NCI-H510A (cell line): ENCODE measurements at regions not wholly inside any gene's neighbourhood (a gene's known extent, or its start where the extent isn't known, plus 50 kb on each side); places are given as distances from the start of the nearest gene placed in this dataset.
"Not testable (repeated sequence)": the region's sequence is repeated elsewhere in the genome, so short reads cannot be mapped to it uniquely, and the experiment has no call there.

Experiments used
- DNase-seq: peaks from one replicate; lab custom pipeline; 2025; lab: John Stamatoyannopoulos, UW

DNA sequence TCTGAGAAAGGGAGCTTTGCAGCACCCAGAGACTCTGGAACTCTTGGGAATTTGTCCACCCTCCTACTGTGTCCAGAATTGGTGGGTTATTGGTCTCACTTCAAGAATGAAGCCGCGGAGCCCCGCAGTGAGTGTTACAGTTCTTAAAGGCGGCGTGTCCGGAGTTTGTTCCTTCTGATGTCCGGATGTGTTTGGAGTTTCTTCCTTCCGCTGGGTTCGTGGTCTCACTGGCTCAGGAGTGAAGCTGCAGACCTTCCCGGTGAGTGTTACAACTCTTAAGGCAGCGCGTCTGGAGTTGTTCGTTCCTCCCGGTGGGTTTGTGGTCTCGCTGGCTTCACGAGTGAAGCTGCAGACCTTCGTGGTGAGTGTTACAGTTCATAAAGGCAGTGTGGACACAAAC lies 824.7 kb downstream of the LRRTM4 start:
- not testable (repeated sequence) for DNase-seq

DNA sequence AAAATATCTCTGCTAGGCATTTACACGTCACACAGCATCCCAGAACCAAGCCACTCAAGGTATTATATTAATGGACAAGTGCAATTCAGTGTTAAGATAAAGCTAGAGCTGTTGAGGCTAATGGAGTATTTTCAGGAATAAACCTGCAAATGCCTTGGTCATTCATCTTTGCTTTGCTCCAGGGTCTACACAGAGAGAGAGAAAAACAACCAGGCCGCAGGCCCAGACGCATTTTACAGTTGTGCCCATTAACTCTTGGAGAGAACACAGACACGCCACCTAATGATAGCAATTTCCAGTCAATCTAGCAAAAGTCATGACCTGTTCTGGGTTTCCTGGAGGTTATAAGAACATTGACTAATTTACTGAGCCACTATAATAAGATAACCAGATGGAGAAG lies 829.3 kb downstream of the LRRTM4 start:
- no peak for DNase-seq

DNA sequence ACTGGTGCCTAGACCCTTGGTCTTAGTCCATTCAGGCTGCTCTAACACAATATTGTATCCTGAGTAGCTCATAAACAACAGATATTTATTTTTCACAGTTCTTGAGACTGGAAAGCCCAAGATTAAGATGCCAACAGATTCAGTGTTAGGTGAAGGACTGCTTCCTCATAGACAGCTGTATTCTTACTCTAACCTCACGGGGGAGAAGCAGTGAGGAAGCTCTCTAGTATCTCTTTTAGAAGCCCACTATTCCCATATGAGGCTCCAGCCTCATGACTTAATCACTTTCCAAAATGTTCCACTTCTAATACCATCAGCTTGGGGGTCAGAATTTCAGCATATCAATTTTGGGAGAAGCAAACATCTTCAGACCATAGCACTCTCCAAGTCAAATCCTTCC lies 833.4 kb downstream of the LRRTM4 start:
- DNase-seq = no peak

DNA sequence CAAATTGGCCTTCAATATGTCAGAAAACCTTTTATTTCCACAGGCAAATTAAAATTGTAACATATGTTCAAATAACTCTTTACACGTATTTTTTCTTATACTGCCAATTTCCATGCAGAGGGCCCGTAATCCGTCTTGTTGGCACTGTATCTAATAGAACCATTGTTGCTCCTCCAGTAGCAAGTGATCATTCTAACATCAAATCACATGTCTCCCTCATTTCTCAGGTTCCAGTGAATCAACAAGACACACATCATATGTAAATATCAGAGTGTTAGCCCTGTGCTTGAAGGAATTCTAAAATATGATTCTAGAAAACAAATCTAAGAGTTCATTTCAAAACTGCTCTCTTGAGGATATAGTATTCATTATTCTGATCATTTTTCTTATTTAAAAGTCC lies 834.3 kb downstream of the LRRTM4 start:
- no peak for DNase-seq

- DNase-seq = no peak
Measured at GRCh38 chr2:76684756-76685155, 837.4 kb downstream of the LRRTM4 start.

DNA sequence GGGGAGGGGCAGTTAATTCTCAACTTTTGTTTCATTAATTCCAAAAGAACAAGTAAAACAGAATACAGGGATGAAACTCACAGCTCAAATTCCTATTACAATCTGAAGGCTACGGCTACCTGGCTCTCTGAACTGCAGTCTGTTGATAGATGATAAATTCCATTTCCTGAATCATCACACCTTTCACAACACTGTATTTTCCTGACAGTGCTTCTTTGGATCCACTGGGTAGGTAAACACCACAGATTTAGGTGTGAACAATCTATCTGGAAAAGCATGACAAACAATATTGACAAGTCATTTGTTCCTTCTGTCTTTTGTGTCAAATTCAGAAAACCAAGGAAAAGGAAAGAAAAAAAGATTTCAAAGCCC lies 843.2 kb downstream of the LRRTM4 start:
- DNase-seq = no peak

DNA sequence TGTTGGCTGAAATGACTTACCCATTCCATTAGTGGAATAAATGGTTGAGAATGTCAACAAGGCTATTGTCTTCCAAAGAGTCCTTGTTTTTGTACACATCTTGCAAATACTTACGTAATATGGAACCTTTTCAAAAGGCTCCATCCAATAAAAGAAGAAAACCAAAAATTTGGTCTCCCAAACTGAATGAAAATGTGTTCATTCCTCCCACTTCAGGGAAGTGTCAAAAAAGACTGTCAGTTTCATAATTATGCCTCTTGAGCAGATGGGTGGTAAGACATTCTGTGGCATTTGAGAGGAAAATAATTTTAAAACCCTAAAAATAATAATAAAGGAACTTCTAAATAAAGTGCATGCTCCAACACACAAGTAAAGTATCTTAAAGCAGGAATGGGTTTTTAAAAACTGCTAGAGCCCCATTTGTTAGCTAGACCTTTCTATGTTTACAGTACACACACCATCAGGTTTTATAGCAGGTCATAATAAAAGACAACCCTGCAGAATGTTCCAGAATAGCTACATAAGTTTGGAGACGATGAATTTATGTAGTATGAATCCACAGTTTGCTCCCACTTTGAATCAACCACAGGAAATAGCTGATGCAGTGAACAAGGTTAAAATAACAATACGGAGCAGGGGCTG lies 843.7 kb downstream of the LRRTM4 start:
- DNase-seq = no peak

DNA sequence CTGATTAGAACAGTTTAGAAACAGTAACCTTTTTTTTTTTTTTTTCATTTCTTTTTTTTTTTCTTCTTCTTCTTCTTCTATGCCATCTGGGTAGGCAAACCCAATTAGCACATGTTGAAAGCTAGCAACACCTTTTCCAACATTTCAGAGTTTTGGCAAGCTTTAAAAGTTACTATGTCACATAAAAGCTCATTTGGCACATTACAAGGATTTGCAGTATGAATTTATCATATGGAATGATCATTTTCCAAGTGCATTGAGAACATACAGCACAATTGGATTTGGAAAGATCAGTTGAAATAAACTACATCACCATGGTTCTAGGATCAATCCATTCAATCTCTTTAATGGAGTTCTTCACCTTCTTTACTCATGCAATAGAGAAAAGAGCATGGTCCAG lies 847.0 kb downstream of the LRRTM4 start:
- no peak for DNase-seq

DNA sequence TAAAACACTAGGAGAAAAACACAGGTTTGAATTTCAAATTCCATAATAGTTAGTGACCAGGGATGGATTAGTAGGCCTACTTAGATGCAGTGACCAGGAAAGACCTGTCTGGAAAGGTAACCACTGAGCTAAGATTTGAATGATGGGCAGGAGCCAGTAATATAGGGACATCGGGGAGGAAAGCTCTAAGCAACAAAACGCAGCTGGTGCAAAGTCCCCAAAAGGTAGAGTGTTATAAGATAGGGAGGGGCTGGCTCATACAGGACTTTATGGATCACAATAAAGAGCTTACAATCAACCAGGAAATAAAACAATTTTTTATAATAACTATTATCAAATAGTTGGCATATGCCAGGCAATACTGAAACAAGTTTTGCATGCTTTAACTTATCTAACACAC lies 849.4 kb downstream of the LRRTM4 start:
- no peak for DNase-seq

GRCh38 chr2:76669966-76670465 lies 852.2 kb downstream of the LRRTM4 start:
- DNase-seq = no peak

DNA sequence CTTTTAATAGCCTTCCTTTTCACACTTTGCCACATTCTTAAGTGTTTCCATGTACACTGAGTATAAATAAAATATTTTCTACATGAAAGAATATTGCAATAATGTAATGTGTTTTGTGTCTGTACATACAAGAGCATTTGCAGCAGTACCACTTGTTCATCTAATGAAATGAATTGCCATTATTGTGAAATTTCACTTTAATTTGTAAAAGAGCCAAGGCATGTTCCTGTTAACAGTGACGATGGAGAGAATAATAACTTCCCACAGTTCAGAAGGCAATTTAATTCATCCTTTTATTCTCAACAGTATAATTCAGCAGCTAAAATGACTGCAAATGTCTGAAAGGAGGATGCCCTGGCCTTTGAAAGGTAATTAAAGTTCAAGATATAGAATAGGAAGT lies 853.9 kb downstream of the LRRTM4 start:
- no peak for DNase-seq

DNA sequence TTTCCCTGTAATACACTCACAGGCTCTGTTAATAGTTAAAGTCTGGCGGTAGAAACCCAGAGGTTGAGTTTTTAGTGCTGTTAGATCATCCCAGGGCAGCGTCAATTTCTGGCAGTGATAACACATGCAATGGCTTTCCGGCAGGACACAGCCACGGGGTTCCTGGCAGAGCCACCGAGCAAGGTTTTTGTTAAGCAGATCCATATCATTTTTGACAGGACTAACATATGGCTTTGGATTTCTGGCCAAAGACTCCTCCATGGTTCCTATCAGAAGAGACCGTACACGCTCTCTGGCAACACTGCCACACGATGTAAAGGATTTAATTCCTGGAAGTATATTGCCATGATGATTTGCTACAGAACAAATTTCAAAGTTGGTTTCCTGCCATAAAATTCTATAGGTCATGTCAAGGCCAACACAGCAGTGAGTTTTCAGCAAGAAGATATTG lies 854.3 kb downstream of the LRRTM4 start:
- no peak for DNase-seq

DNA sequence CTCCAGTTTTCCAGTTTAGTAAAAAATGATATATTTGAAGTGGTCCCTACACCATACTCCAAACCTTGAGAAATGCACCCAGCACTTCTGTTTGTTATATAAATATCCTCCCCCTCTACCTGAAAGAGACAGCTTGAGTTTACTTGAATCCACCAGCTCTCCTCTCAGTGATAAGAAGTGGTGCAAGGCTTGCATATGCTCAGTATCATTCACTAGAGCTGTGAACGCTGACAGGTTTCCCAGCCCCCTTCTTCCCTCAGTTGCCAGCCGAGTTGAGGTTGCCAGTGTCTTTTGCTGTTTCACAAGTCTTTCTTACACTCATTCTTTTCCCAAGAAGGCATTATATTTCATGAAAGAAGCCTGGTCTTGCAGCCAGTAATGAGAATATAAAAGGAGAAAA lies 880.0 kb downstream of the LRRTM4 start:
- no peak for DNase-seq

DNA sequence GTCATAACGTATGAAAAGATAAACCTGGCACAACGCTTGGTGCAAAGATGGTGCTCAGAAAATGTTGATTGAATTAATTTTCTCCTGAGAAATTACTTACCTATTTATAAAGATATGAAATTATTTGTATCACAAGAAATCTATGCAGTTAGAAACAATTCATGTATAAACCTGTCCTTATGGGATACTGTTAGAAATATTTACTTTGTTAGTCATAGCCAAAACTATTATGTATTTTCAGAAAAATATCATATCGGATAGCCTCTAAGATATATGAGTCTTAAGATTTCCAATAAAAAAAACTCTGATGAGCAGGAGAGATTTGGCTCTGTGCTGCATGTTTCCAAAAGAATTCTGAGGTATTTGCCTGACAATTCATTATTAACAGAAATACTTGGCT lies 880.7 kb downstream of the LRRTM4 start:
- no peak for DNase-seq

DNA sequence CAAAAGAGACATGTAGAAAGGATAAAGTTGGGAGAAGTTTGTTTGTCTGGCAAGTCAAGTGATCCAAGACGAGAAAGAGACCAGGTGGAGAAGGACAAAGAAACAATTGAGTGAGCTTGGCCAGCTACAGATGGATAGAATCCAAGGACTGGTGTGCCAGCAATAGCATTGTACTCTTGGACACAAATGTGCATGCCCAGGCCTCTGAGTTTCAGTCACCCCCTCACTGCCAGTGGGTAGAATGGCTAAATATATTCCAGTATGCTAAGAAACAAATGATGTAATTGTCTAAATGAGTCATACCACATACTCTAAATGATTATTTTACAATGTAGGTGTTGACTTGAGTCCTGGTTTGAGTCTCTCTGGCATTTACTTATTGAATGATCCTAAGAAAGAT lies 881.3 kb downstream of the LRRTM4 start:
- no peak for DNase-seq

- no peak for DNase-seq
Measured at GRCh38 chr2:76639171-76639680, 883.0 kb downstream of the LRRTM4 start.

- DNase-seq = no peak
Measured at GRCh38 chr2:76633276-76633921, 888.8 kb downstream of the LRRTM4 start.

DNA sequence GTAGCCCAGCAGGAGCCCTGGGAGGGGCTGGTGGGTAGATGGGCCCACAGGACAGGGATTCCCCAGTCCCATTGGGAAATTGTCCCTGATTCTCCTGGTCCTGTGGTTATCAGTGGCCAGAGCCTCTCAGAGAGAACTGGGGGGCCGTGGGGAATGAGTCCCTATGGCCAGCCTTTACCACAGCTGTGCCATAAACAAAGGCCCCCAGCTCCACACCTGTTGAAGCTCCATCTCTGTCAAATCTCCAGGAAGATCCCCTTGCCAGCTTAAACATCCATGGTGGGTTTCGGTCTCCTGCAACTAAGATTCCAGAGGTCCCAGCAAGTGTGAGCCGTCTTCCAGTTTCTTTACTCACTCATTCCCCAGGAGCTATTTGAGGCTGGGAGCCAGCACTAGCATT lies 897.1 kb downstream of the LRRTM4 start:
- no peak for DNase-seq

DNA sequence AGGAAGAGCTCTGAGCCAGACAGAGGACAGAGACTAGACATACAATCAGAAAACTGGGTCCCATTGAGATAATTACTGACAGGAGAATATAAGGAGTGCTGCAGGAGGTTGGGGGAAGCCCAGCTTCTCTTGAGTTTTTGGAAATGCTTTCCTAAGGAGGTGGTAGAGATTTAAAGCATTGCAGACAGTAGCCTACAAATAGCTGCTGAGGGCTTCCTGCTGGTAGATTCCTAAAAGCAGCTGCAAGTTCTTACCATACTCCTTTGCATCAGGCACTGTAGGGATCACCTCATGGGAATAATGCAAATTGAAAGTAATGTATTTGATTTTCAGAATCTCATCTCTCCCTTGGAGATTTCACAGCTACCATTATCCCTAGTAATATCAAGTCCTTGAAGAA lies 902.6 kb upstream of the GCFC2 start:
- no peak for DNase-seq

DNA sequence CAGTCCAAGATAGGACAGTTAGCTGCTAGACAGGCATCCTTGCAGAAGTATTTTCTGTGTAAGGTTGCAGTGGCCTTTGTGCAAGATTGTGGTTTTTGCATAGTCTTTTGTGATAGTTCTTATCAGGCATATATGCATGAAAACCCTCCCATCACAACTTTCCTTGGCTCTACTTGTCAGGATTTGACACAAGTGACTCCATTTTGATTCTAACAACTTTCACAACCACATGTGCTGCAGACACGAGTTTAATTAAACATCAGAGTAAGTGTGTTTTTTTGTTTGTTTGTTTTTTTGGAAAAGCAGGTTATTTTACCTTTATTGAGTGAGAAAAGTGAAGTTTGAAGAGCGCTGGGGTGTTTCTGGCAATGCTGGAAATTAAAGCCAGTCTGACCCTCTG lies 902.0 kb upstream of the GCFC2 start:
- DNase-seq = no peak

- no peak for DNase-seq
Measured at GRCh38 chr2:76610451-76610850, 899.7 kb upstream of the GCFC2 start.

GRCh38 chr2:76599732-76600368 lies 889.1 kb upstream of the GCFC2 start:
- peak; percentile 39 for DNase-seq

DNA sequence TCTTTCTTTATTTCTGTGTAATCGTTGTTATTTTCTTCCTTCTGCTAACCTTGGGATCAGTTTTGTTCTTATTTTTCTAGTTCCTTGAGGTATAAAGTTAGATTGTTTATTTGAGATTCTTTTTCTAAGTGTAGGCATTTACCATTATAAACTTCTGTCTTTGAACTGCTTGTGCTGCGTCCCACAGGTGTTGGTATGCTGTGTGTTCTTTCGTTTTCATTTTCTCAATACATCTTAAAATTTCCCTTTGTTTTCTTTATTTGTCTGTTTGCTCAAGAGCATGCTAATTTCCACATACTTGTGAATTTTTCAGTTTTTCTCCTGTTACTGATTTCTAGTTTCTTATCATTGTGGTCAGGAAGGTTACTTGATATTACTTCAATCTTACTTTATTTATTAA lies 873.8 kb upstream of the GCFC2 start:
- DNase-seq = no peak
